HepG2 (cell line): ENCODE measurements at regions not wholly inside any gene's neighbourhood (a gene's known extent, or its start where the extent isn't known, plus 50 kb on each side); places are given as distances from the start of the nearest gene placed in this dataset.

Source experiments
- GMEB1 ChIP-seq: sonication (generic); formaldehyde crosslinking; IDR thresholded peaks from 2 replicates; pipeline ENCODE4 v1.5.1; 2020; ENCODE audit warnings: missing genetic modification reagents, mild to moderate bottlenecking, borderline replicate concordance
- MTA3 ChIP-seq: sonication (generic); formaldehyde crosslinking; IDR thresholded peaks from 2 replicates; pipeline ENCODE4 v1.4.0; 2020; ENCODE audit warnings: missing genetic modification reagents
- PHF8 ChIP-seq: sonication (generic); formaldehyde crosslinking; IDR thresholded peaks from 2 replicates; pipeline ENCODE4 v1.5.0; 2020; ENCODE audit warnings: missing genetic modification reagents
- POLR2A ChIP-seq, 2 experiments: IDR thresholded peaks; 2 replicates each; pipeline ENCODE4 v1.6.1; 2011; ENCODE audit warnings: low read depth in 2 of 2, low read length in 2 of 2, mild to moderate bottlenecking in 1 of 2, moderate library complexity in 1 of 2; ENCODE audit not compliant: insufficient read depth in 1 of 2
- RBM22 ChIP-seq: fragments of 200-400 bp; formaldehyde crosslinking; optimal IDR thresholded peaks from 2 replicates; pipeline ENCODE3; 2017; ENCODE audit warnings: mild to moderate bottlenecking, low read length, moderate library complexity
- YY1 ChIP-seq: IDR thresholded peaks from 2 replicates; pipeline ENCODE4 v1.6.1; 2011; ENCODE audit warnings: low read length, low read depth, moderate library complexity, mild to moderate bottlenecking; ENCODE audit not compliant: insufficient read depth, insufficient replicate concordance
- ZNF549 ChIP-seq: sonication (generic); formaldehyde crosslinking; IDR thresholded peaks from 2 replicates; pipeline ENCODE4 v1.5.0; 2020; ENCODE audit warnings: missing genetic modification reagents
- ZNF781 ChIP-seq: sonication (generic); formaldehyde crosslinking; IDR thresholded peaks from 2 replicates; pipeline ENCODE4 v1.5.1; 2020; ENCODE audit warnings: borderline replicate concordance, mild to moderate bottlenecking, missing genetic modification reagents; ENCODE audit errors: not compliant biosample characterization
- TF ChIP-seq, protein P1 (sequence below): sonication (generic); formaldehyde crosslinking; IDR thresholded peaks from 2 replicates; pipeline ENCODE4 v1.8.1; 2023; ENCODE audit warnings: mild to moderate bottlenecking, inconsistent platforms, moderate library complexity, missing genetic modification reagents, borderline replicate concordance
- TF ChIP-seq, protein P2 (sequence below), 2 experiments: fragments of 450-650 bp in 1 of 2; sonication (generic) in 1 of 2; formaldehyde crosslinking in 1 of 2; IDR thresholded peaks; 2 replicates each; pipeline versions ENCODE4 v1.6.1 to v1.8.0; 2016 to 2022; ENCODE audit warnings: antibody characterized with exemption in 1 of 2, mild to moderate bottlenecking in 1 of 2, missing genetic modification reagents in 1 of 2

DNA sequence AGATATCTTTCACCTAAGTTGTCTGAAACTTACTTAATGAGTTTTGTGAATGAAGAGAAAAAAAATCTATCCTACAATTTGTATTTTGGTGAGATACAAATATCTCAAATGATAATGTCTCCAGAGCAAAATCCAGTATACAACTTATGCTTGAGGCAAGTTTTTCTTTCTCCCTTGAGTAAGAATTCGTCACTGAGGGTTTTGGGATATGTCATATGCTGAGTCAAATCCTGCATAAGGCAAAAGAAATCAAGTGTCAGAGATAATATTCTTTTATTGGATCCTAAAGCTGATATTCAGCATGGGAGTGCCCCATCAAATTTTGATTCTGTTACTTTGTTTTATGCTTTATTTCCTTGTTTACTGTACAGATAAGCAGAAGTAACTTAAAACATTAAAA, 1308.6 kb downstream of the ARAP2 start:
- TF ChIP-seq, protein P1, sequence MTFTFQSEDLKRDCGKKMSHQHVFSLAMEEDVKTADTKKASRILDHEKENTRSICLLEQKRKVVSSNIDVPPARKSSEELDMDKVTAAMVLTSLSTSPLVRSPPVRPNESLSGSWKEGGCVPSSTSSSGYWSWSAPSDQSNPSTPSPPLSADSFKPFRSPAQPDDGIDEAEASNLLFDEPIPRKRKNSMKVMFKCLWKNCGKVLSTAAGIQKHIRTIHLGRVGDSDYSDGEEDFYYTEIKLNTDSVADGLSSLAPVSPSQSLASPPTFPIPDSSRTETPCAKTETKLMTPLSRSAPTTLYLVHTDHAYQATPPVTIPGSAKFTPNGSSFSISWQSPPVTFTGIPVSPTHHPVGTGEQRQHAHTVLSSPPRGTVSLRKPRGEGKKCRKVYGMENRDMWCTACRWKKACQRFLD (CRISPR knock-in tag), result no peak
- TF ChIP-seq ZNF549 (CRISPR knock-in tag) (no peak), GMEB1 (no peak), MTA3 (CRISPR knock-in tag) (no peak), POLR2A (IDR thresholded peaks at IDR 0.05; ENCODE audit: insufficient read depth in 1 of 2, low read depth in 2 of 2, low read length in 2 of 2) (no peak), ZNF781 (CRISPR knock-in tag) (no peak), YY1 (no peak), RBM22 (no peak), PHF8 (no peak)
- TF ChIP-seq, protein P2, sequence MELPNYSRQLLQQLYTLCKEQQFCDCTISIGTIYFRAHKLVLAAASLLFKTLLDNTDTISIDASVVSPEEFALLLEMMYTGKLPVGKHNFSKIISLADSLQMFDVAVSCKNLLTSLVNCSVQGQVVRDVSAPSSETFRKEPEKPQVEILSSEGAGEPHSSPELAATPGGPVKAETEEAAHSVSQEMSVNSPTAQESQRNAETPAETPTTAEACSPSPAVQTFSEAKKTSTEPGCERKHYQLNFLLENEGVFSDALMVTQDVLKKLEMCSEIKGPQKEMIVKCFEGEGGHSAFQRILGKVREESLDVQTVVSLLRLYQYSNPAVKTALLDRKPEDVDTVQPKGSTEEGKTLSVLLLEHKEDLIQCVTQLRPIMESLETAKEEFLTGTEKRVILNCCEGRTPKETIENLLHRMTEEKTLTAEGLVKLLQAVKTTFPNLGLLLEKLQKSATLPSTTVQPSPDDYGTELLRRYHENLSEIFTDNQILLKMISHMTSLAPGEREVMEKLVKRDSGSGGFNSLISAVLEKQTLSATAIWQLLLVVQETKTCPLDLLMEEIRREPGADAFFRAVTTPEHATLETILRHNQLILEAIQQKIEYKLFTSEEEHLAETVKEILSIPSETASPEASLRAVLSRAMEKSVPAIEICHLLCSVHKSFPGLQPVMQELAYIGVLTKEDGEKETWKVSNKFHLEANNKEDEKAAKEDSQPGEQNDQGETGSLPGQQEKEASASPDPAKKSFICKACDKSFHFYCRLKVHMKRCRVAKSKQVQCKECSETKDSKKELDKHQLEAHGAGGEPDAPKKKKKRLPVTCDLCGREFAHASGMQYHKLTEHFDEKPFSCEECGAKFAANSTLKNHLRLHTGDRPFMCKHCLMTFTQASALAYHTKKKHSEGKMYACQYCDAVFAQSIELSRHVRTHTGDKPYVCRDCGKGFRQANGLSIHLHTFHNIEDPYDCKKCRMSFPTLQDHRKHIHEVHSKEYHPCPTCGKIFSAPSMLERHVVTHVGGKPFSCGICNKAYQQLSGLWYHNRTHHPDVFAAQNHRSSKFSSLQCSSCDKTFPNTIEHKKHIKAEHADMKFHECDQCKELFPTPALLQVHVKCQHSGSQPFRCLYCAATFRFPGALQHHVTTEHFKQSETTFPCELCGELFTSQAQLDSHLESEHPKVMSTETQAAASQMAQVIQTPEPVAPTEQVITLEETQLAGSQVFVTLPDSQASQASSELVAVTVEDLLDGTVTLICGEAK (IDR thresholded peaks at IDR 0.05), result no peak
- TF ChIP-seq, protein P2 (CRISPR knock-in tag; IDR thresholded peaks at IDR 0.05), result no peak
